ENCODE measurements at regions not wholly inside any gene's neighbourhood (a gene's known extent, or its start where the extent isn't known, plus 50 kb on each side); places are given as distances from the start of the nearest gene placed in this dataset.
"Not testable (repeated sequence)": the region's sequence is repeated elsewhere in the genome, so short reads cannot be mapped to it uniquely, and the experiment has no call there.

GRCh38 chr4:23412701-23413100 is 477.1 kb downstream of the PPARGC1A start:
- intact Hi-C loops (cut with DNase I, micrococcal nuclease), result no loop called here
- Histone ChIP-seq H3K4me1 (ENCODE audit: insufficient read depth, low read length) (no peaks in the 10 kb centered on the region), H3K27ac (ENCODE audit: low read depth in 1 of 2, low read length in 2 of 2) (no peak overlapping the region), H3K27me3 (ENCODE audit: control insufficient read depth in 1 of 2, insufficient read depth in 2 of 2, low read length in 2 of 2) (no peaks in the 10 kb centered on the region), H3K4me3 (ENCODE audit: low read length) (no peak overlapping the region), H3K36me3 (ENCODE audit: insufficient read depth, low read length) (no peaks in the 10 kb centered on the region), H3K9me3 (ENCODE audit: control insufficient read depth in 1 of 2, insufficient read depth in 1 of 2, low read length in 2 of 2) (peaks cover 0 to 3% of the 10 kb centered on the region in 2 experiments)
- no peak overlapping the region for H3K27ac Mint-ChIP-seq
- H3K4me3 Mint-ChIP-seq, result no peak overlapping the region
- H3K4me1 Mint-ChIP-seq (ENCODE audit: low read depth), result no peaks in the 10 kb centered on the region
- no peak for ATAC-seq (ENCODE audit: poor library complexity)
- TF ChIP-seq CTCF (IDR thresholded peaks at IDR 0.05), result no peak
- CTCF ChIA-PET, result no interaction called here
- DNase-seq, result no peak
- POLR2A ChIA-PET, result no interaction called here
- no peaks in the 10 kb centered on the region for H3K36me3 Mint-ChIP-seq (ENCODE audit: low read depth)
- H3K27me3 Mint-ChIP-seq, result no peaks in the 10 kb centered on the region
- peaks cover 3% of the 10 kb centered on the region for H3K9me3 Mint-ChIP-seq

- H3K4me1 Mint-ChIP-seq (ENCODE audit: low read depth); H3K9me3 Mint-ChIP-seq; H3K27ac ChIP-seq (ENCODE audit: low read depth in 1 of 2, low read length in 2 of 2); H3K27me3 ChIP-seq (ENCODE audit: control insufficient read depth in 1 of 2, insufficient read depth in 2 of 2, low read length in 2 of 2); ATAC-seq (ENCODE audit: poor library complexity); H3K9me3 ChIP-seq (ENCODE audit: control insufficient read depth in 1 of 2, insufficient read depth in 1 of 2, low read length in 2 of 2); H3K4me3 ChIP-seq (ENCODE audit: low read length); intact Hi-C loops (cut with DNase I, micrococcal nuclease); H3K27ac Mint-ChIP-seq; POLR2A ChIA-PET; H3K27me3 Mint-ChIP-seq; H3K36me3 Mint-ChIP-seq (ENCODE audit: low read depth); H3K4me3 Mint-ChIP-seq; CTCF ChIA-PET; H3K36me3 ChIP-seq (ENCODE audit: insufficient read depth, low read length); H3K4me1 ChIP-seq (ENCODE audit: insufficient read depth, low read length): not testable (repeated sequence)
- peak in 2 of 14 experiments; percentile 4 to 14 for DNase-seq
Measured at GRCh38 chr4:23408913-23409312, 480.9 kb downstream of the PPARGC1A start.

- Histone ChIP-seq H3K27me3 (ENCODE audit: control insufficient read depth in 1 of 2, insufficient read depth in 2 of 2, low read length in 2 of 2) (no peaks in the 10 kb centered on the region), H3K9me3 (ENCODE audit: control insufficient read depth in 1 of 2, insufficient read depth in 1 of 2, low read length in 2 of 2) (peaks cover 0 to 3% of the 10 kb centered on the region in 2 experiments), H3K36me3 (ENCODE audit: insufficient read depth, low read length) (no peaks in the 10 kb centered on the region), H3K4me1 (ENCODE audit: insufficient read depth, low read length) (no peaks in the 10 kb centered on the region), H3K27ac (ENCODE audit: low read depth in 1 of 2, low read length in 2 of 2) (no peak overlapping the region), H3K4me3 (ENCODE audit: low read length) (no peak overlapping the region)
- CTCF ChIA-PET, result no interaction called here
- Mint-ChIP-seq H3K4me3 (no peak overlapping the region), H3K27me3 (no peaks in the 10 kb centered on the region), H3K36me3 (ENCODE audit: low read depth) (no peaks in the 10 kb centered on the region), H3K9me3 (peaks cover 6% of the 10 kb centered on the region), H3K4me1 (ENCODE audit: low read depth) (no peaks in the 10 kb centered on the region), H3K27ac (no peak overlapping the region)
- POLR2A ChIA-PET, result no interaction called here
- intact Hi-C loops (cut with DNase I, micrococcal nuclease), result no loop called here
- TF ChIP-seq CTCF (IDR thresholded peaks at IDR 0.05), result no peak
- no peak for DNase-seq
- ATAC-seq (ENCODE audit: poor library complexity), result no peak
Measured at GRCh38 chr4:23401572-23401971, 488.3 kb downstream of the PPARGC1A start.

GRCh38 chr4:23392860-23393458 is 496.9 kb downstream of the PPARGC1A start:
- Histone ChIP-seq H3K27ac (ENCODE audit: low read depth in 1 of 2, low read length in 2 of 2) (no peak overlapping the region), H3K9me3 (ENCODE audit: control insufficient read depth in 1 of 2, insufficient read depth in 1 of 2, low read length in 2 of 2) (peaks cover 3 to 4% of the 10 kb centered on the region in 2 experiments), H3K4me3 (ENCODE audit: low read length) (no peak overlapping the region), H3K27me3 (ENCODE audit: control insufficient read depth in 1 of 2, insufficient read depth in 2 of 2, low read length in 2 of 2) (no peaks in the 10 kb centered on the region), H3K36me3 (ENCODE audit: insufficient read depth, low read length) (no peaks in the 10 kb centered on the region), H3K4me1 (ENCODE audit: insufficient read depth, low read length) (no peaks in the 10 kb centered on the region)
- Mint-ChIP-seq H3K36me3 (ENCODE audit: low read depth) (no peaks in the 10 kb centered on the region), H3K4me1 (ENCODE audit: low read depth) (no peaks in the 10 kb centered on the region), H3K9me3 (peaks cover 6% of the 10 kb centered on the region), H3K27me3 (no peaks in the 10 kb centered on the region), H3K4me3 (no peak overlapping the region), H3K27ac (no peak overlapping the region)
- DNase-seq (no peak), ATAC-seq (ENCODE audit: poor library complexity) (no peak)
- no peak for TF ChIP-seq CTCF (IDR thresholded peaks at IDR 0.05)
- intact Hi-C loops (cut with DNase I, micrococcal nuclease), result no loop called here
- ChIA-PET CTCF (no interaction called here), POLR2A (no interaction called here)

Measured in CD4-positive, alpha-beta T cell (primary cell).